ENCODE measurements at regions not wholly inside any gene's neighbourhood (a gene's known extent, or its start where the extent isn't known, plus 50 kb on each side); places are given as distances from the start of the nearest gene placed in this dataset.

DNA sequence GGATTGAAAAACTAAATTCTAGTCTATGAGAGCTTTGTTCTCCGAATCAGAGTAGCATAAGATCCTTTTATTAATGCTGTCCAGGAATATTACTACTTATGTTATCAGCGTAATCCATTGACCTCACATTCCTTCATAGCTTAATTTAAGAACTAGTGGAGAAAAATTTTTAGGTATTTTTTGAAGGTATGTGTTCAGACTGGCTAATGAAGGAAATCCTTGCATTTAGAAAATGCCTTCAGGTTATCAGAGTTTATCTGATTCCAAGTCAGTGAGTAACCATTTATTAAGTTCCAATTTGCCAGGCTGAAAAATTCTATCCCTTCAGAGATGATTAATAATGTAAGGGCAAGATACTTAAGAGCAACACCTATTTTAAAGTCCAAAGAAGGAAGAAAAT is 338.2 kb upstream of the B3GALT2 start:
- no peaks in the 10 kb centered on the region for H3K4me1 ChIP-seq
- no peak overlapping the region for H3K27ac ChIP-seq
- no peaks in the 10 kb centered on the region for H3K27me3 ChIP-seq
- no peak overlapping the region for H3K4me3 ChIP-seq
- DNase-seq = no peak
- H3K36me3 ChIP-seq = no peaks in the 10 kb centered on the region
- no peaks in the 10 kb centered on the region for H3K9me3 ChIP-seq
- TF ChIP-seq POLR2A (IDR thresholded peaks at IDR 0.05) = no peak
- TF ChIP-seq, protein P1, sequence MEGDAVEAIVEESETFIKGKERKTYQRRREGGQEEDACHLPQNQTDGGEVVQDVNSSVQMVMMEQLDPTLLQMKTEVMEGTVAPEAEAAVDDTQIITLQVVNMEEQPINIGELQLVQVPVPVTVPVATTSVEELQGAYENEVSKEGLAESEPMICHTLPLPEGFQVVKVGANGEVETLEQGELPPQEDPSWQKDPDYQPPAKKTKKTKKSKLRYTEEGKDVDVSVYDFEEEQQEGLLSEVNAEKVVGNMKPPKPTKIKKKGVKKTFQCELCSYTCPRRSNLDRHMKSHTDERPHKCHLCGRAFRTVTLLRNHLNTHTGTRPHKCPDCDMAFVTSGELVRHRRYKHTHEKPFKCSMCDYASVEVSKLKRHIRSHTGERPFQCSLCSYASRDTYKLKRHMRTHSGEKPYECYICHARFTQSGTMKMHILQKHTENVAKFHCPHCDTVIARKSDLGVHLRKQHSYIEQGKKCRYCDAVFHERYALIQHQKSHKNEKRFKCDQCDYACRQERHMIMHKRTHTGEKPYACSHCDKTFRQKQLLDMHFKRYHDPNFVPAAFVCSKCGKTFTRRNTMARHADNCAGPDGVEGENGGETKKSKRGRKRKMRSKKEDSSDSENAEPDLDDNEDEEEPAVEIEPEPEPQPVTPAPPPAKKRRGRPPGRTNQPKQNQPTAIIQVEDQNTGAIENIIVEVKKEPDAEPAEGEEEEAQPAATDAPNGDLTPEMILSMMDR (IDR thresholded peaks at IDR 0.05) = no peak

DNA sequence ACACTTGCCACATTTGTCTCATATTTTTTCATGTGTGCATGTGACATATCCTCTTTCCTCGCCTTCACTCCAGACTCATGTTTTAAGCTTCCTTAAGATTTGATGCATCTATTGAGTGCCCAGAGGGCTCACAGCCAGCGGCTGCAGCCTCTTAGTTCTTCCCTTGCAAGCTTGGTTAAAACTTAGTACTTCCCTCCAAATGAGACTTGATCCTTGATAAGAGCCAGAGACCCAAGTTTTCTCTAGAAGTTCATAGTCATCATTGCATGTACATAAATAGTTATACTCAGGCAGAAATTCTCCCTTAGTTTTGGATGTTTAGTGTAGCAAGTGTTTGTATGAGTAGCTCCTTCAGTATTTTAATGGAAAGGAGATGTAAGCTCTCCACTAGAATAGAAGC is 337.6 kb upstream of the B3GALT2 start:
- TF ChIP-seq POLR2A (IDR thresholded peaks at IDR 0.05) = no peak
- TF ChIP-seq, protein P1 (IDR thresholded peaks at IDR 0.05) = no peak
- Histone ChIP-seq H3K27me3 (no peaks in the 10 kb centered on the region), H3K27ac (no peak overlapping the region), H3K4me1 (no peaks in the 10 kb centered on the region), H3K4me3 (no peak overlapping the region), H3K36me3 (no peaks in the 10 kb centered on the region), H3K9me3 (no peaks in the 10 kb centered on the region)
- DNase-seq = no peak

DNA sequence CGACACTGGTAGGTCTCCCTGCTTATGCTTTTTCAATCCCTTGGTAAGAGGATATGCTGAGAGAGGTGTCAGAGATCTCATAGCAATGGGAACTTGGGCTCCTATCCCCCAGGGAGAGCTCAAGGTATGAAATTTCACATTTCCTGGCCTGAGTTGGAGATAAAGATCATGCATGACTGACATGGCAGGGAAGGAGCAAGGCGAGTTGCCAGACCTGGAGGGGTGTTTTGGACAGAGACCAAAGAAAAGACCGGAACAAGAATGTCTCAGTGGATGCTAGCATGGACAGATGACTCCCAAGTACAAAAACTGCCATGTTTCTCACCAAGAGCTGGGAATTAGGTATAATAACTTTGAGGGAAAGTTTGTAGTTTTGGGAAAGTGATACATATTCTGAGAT is 334.1 kb upstream of the B3GALT2 start:
- no peak overlapping the region for H3K4me3 ChIP-seq
- no peaks in the 10 kb centered on the region for H3K4me1 ChIP-seq
- H3K27ac ChIP-seq = no peak overlapping the region
- H3K27me3 ChIP-seq = no peaks in the 10 kb centered on the region
- no peaks in the 10 kb centered on the region for H3K36me3 ChIP-seq
- TF ChIP-seq POLR2A (IDR thresholded peaks at IDR 0.05) = no peak
- TF ChIP-seq, protein P1 (IDR thresholded peaks at IDR 0.05) = no peak
- DNase-seq = no peak
- no peaks in the 10 kb centered on the region for H3K9me3 ChIP-seq

DNA sequence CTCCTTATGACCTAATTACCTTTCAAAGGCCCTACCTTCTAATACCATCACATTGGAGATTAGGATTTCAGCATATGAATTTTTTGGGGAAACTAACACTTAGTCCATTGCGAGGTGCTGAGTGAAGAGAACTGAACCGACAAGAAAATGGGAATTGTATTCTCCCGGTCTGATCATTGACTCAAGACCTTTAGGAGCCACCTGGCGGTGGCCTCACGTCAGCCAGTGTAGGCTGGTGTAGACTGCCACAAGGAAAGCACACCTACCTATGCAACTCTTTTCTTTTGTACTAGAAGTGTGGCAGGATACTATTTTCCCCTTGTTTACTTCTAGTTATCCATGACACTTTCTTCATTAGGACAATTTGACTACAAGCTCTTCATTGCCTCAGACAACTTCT is 333.5 kb upstream of the B3GALT2 start:
- H3K9me3 ChIP-seq = no peaks in the 10 kb centered on the region
- DNase-seq = no peak
- H3K36me3 ChIP-seq = no peaks in the 10 kb centered on the region
- H3K27me3 ChIP-seq = no peaks in the 10 kb centered on the region
- no peaks in the 10 kb centered on the region for H3K4me1 ChIP-seq
- TF ChIP-seq POLR2A (IDR thresholded peaks at IDR 0.05) = no peak
- TF ChIP-seq, protein P1 (IDR thresholded peaks at IDR 0.05) = no peak
- H3K27ac ChIP-seq = no peak overlapping the region
- no peak overlapping the region for H3K4me3 ChIP-seq

DNA sequence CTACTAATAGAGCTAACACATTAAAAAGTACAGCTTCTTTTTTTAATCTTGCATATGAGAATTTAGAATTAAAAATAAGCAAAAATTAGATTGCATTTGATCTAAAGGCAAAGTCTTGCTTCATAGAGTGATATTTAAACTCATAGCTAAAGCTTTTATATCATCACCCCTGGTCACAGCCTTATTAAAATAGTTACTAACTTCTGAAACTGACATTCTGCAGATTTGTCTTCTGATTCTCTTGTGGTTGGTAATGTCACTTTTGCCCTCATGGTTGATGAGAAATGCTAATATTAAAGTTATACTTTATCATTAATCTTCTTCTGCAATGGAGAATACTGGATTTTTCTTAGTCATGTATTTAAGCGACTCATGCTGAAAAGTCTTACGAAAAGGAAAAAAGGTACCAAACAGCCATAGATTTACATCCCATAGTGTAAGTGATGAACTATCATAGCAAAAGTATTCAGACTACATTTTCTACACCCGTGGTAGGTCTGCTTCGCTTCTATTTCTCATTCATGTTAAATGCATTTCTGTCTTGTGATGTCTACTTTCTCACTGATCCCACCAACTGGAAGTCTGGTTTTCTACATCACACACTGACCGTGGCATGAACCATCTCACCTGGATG is 330.5 kb upstream of the B3GALT2 start:
- Histone ChIP-seq H3K4me3 (no peak overlapping the region), H3K27ac (no peak overlapping the region), H3K36me3 (no peaks in the 10 kb centered on the region), H3K4me1 (no peaks in the 10 kb centered on the region), H3K27me3 (no peaks in the 10 kb centered on the region), H3K9me3 (no peaks in the 10 kb centered on the region)
- TF ChIP-seq POLR2A (IDR thresholded peaks at IDR 0.05) = no peak
- TF ChIP-seq, protein P1 (IDR thresholded peaks at IDR 0.05) = no peak
- DNase-seq = no peak

DNA sequence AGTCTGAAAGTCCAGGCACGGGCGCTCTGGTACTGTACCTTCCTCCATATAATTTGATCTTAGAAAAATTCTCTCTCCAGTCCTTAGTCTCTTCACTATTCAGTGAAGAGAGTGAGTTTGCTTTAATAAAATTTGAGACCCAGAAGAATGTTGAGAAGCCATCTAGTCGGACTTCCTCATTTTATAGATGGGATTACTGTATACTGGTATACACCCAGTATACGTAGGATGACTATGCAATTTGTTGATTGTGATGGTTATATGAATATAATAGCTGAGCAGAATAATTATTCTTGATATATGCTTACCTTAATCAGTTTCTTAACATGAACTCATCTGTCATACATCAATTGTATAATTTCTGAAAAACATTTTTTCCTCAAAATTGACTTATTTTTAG is 328.0 kb upstream of the B3GALT2 start:
- DNase-seq = no peak
- no peaks in the 10 kb centered on the region for H3K27me3 ChIP-seq
- H3K36me3 ChIP-seq = no peaks in the 10 kb centered on the region
- no peaks in the 10 kb centered on the region for H3K4me1 ChIP-seq
- TF ChIP-seq POLR2A (IDR thresholded peaks at IDR 0.05) = no peak
- no peak overlapping the region for H3K27ac ChIP-seq
- no peaks in the 10 kb centered on the region for H3K9me3 ChIP-seq
- H3K4me3 ChIP-seq = no peak overlapping the region
